Choroid plexus epithelial cell (primary cell): ENCODE measurements at regions not wholly inside any gene's neighbourhood (a gene's known extent, or its start where the extent isn't known, plus 50 kb on each side); places are given as distances from the start of the nearest gene placed in this dataset.
A peak's percentile ranks its signal among the peaks of the same experiment; 100 is the strongest.

Experiments
- DNase-seq: peaks from one replicate; pipeline ENCODE4 v3.0.0-alpha.2; 2010; ENCODE audit warnings: low read depth
- H3K4me3 ChIP-seq: 2 replicates; pipeline ENCODE4 v1.5.1; 2011; ENCODE audit warnings: low read depth, mild to moderate bottlenecking, control low read depth, low read length, moderate library complexity
- TF ChIP-seq, protein P1 (sequence below): conservative IDR thresholded peaks from 2 replicates; pipeline ENCODE4 v1.5.1; 2011; ENCODE audit warnings: low read depth, mild to moderate bottlenecking, control low read depth, inconsistent platforms, low read length, moderate library complexity

DNA sequence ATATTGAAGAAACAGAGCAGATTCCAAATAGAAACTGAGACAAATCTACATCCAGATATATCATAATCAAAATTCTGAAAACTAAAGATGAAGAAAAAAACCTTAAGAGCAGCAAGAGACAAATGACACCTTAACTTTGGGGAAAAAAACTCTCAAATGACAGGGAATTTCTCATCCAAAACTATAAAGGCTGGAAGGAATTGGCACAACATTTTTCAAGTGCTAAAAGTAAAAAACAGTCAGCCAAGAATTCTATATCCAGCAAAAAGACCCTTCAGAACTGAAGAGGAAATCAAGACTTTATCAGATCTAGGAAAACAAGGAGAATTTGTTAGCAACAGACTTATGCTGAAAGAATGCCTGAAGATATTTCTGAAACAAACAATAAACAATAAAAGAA is 90.3 kb upstream of the RASSF8 start:
- TF ChIP-seq, protein P1, sequence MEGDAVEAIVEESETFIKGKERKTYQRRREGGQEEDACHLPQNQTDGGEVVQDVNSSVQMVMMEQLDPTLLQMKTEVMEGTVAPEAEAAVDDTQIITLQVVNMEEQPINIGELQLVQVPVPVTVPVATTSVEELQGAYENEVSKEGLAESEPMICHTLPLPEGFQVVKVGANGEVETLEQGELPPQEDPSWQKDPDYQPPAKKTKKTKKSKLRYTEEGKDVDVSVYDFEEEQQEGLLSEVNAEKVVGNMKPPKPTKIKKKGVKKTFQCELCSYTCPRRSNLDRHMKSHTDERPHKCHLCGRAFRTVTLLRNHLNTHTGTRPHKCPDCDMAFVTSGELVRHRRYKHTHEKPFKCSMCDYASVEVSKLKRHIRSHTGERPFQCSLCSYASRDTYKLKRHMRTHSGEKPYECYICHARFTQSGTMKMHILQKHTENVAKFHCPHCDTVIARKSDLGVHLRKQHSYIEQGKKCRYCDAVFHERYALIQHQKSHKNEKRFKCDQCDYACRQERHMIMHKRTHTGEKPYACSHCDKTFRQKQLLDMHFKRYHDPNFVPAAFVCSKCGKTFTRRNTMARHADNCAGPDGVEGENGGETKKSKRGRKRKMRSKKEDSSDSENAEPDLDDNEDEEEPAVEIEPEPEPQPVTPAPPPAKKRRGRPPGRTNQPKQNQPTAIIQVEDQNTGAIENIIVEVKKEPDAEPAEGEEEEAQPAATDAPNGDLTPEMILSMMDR = no peak
- no peak for DNase-seq
- H3K4me3 ChIP-seq = no peak overlapping the region

DNA sequence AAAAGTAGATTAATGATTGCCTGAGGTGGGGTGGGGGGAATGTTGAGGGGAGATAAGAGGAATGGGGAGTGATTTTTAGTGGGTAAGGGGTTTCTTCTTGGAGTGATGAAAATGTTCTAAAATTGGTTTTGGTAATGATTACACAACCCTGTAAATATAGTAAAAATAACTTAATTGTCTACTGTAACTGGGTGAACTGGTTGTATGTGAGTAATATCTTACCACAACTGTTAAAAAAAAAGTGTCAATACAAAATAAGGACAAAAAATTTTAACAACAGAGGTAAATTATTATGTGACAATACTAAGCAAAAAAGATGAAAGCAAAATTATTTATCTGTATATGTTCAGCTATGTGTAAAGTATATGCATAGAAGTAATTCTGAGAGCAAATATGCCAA is 86.3 kb upstream of the RASSF8 start:
- H3K4me3 ChIP-seq = no peak overlapping the region
- TF ChIP-seq, protein P1 = no peak
- DNase-seq = no peak

DNA sequence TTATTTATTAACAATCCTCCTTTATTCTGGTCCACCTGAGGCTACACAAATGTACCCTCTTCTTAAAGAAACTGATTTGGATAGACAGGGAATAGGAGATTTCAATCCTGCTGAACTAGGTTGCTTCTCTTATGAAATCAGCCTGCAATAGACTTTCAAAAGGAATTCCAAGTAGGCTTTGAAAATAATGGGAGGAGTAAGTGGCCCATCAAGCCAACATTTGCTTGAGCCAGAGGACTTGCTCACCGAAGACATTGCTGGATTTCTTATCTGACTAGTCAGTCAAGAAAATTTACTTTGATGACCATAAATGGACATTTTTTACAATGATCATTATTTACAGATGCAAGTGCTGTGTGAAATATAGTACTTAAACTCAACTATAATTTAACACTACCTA is 82.8 kb upstream of the RASSF8 start:
- TF ChIP-seq, protein P1 = no peak
- H3K4me3 ChIP-seq = no peak overlapping the region
- peak; percentile 12 for DNase-seq

DNA sequence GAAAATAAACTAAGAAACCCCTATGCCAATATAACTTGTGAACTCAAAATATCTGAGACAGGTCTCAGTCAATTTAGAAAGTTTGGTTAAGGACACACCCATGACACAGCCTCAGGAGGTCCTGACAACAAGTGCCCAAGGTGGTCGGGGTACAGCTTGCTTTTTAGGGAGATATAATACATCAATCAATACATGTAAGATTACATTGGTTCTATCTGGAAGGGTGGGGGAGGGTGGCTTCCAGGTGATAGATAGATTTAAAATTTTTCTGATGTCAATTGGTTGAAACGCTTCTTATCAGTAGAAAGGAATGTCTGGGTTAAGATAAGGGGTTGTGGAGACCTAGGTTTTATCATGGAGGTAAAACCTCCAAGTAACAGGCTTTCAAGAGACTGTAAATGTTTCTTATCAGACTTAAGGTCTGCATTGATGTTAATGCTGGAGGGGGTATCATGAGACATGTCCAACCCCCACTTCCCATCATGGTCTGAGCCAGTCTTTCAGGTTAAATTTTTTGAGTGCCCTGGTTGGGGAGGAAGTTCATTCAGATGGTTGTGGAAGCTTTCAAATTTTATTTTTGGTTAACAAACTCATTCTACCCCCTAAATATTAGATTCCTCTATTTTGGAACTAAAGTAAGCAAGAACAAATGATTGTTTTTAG is 82.0 kb upstream of the RASSF8 start:
- DNase-seq = no peak
- no peak overlapping the region for H3K4me3 ChIP-seq
- TF ChIP-seq, protein P1 = no peak

DNA sequence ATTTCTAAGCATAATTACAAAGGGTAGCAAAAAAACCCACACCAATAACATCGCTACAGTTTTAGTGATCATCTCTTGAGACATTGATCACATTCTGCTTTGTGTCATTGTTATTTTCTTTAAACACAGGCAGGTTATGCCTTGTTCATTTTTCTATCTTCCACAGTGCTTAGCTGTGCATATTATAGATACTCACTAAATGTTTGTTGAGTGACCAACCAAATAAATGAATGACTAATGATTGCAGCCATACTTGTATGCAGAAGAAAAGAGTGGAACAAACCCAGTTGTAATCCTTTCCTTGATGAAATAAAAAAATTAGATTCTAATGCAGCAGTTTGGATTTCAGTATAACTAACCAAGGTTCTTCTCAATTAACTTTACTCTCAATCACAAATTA is 81.0 kb upstream of the RASSF8 start:
- no peak for DNase-seq
- TF ChIP-seq, protein P1 = no peak
- no peak overlapping the region for H3K4me3 ChIP-seq

DNA sequence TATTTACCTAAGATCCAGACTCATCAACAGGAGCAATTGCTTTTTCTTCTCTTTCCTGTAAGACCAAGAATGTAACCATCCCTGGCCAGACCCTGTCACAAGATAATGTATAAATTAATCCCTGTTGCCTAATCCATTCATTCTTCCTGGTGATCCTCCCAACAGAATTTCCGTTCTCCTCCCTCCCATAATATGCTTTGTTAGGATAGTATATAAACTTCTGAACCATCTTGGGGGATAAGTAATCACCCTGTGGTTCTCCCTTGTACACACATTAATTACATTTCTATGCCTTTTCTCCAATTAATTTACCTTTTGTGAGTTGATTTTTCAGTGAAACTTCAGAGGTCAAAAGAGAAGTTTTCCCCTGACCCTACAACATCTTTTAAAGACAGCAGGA is 76.2 kb upstream of the RASSF8 start:
- TF ChIP-seq, protein P1 = no peak
- no peak for DNase-seq
- H3K4me3 ChIP-seq = no peak overlapping the region
